A204.1 (cell line): ENCODE measurements at regions not wholly inside any gene's neighbourhood (a gene's known extent, or its start where the extent isn't known, plus 50 kb on each side); places are given as distances from the start of the nearest gene placed in this dataset.

Experiments
- FAIRE-seq: peaks from 2 replicates; lab custom pipeline; 2012; peaks lifted over from hg19 to GRCh38; lab: Jason Lieb, UNC

DNA sequence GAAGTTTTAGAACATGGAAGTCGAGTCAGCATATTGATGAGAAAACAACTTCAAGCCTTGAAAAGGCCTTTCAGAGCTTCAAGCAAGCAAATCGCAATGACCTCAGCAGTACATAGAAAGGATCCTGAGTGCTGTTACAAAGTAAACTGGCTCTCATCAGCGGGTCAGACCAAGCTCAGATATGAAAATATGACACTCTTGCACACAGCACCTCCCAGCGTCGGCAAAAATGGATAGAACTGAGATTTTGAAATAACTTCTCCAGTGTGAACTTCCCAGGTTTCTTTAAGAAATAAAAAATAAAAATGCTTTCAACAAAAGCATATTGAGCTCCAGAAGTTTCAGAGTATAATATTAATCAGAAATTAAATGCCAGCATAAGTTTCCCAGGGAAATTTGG lies 296.9 kb downstream of the FBXO15 start:
- no peak for FAIRE-seq

GRCh38 chr18:73848656-73849055 lies 299.0 kb downstream of the FBXO15 start:
- no peak for FAIRE-seq

GRCh38 chr18:73843455-73843854 lies 304.2 kb downstream of the FBXO15 start:
- FAIRE-seq, result no peak

DNA sequence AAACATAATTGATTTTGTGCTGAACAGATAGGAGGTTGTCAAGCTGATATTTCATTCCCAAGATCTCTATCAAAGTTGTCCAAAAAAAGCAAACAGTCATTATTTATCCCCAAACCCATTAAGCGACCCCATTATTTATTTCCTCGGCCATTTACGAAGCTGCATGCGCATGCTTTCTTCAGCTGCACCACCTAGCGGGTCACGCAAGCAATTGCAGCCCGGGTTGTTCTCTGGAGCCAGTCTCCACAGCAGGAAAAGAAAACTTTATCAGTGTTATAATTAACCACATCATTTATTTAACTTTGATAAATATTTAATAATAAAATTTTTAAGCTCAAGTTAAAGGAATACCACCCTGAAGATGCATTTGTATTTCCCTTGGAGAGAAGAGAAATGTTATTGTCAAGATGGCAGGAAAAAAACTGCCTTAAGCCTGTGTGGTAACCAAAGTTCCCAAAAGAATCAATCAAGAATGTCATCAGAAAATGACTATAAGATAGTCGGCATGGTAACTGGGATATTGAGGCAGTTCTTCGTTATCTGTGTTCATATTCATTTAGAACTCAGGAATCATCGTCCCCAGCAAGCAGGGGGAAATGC lies 304.7 kb downstream of the FBXO15 start:
- FAIRE-seq, result peak; percentile 87

- no peak for FAIRE-seq
Measured at GRCh38 chr18:73841661-73842060, 306.0 kb downstream of the FBXO15 start.

DNA sequence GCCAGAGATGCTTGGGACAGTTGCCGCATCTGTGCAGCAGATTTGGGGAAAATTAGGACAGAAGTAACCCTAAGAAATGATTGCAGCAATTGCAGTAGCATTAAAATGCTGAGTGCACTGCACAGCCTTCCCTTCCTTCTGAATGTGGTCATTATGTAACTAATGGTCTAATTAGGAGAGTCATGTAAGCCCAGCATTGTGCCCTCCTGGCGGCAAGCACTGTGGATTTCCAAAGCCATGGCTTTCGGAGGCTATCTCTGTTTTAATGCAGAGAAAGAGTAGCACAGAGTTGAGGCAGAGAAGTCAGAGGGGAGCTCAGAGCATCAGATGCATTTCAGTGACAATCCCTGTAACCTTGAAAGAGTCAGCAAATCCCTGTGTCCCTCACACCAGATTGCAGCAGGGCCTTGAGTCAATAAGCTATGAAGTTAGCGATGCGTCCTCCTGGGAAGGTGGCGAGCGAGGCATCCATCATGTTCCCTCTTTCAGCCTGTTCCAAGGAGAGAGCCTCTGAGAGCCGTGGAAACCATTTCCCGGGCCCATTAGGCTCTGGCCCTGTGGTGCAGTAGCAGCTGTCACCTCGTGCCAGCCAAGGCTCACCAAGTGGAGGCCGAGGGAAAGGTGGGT lies 307.2 kb downstream of the FBXO15 start:
- FAIRE-seq, result no peak

DNA sequence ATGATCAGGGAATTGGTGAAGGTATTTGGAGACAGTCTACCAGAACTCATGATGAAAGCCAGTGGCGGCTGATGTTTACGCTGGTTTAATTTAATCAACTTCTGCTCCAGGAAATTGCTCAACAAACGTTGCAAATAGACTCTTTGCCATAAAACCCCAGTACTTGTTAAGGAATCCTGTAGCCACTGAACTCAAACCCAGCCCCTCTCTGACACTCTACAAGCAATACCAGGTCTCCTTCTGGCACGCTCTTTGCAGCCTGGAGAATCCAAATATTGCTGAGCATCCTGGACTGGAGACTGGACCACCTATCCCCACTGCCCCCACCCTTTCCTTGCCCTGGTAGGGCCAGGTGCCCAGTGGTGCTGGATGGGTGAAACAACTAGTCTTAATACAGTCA lies 308.2 kb downstream of the FBXO15 start:
- FAIRE-seq, result no peak

GRCh38 chr18:73838107-73838506 lies 309.5 kb downstream of the FBXO15 start:
- FAIRE-seq, result no peak

GRCh38 chr18:73835656-73836364 lies 311.8 kb downstream of the FBXO15 start:
- FAIRE-seq, result no peak

DNA sequence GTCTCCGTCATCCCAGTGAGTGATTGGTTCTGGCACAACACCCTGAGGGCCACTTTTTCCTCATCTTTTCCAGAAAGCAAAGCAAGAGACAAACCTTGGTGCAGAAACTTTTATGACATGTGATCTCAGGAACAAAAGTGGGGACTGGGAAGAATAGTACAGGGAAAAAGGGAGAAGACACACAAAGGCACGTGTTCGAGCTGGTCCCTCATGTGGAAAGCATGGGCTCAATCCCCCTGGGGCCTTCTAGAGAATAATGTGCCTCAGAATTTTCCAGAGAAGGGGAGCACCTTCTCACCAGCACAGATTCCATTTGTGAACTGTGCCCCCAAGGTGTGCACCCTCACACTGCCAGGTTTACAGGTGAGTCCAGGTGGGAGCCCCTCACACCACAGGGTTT lies 312.6 kb downstream of the FBXO15 start:
- no peak for FAIRE-seq

DNA sequence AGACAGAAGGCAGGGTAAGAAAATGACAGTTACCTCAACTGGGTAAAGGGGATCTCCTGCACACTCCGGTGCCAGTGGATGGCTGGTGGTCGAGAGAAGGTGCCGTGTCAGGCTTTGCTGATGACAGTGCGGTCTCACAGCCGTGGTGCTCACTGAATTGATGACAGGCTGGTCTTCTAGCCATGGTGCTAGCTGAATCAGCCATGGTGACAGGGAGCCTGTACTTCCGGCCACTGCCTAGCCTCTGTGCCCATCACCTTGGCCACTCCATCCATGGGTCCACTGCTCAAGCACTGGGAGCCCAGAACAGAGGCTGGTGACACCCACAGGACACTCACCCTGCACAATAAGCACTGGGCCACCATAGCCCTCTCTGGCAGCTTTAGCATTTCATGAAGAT lies 315.9 kb downstream of the FBXO15 start:
- no peak for FAIRE-seq

GRCh38 chr18:73829146-73829545 lies 318.5 kb downstream of the FBXO15 start:
- no peak for FAIRE-seq

- FAIRE-seq, result no peak
Measured at GRCh38 chr18:73827801-73828200, 319.8 kb downstream of the FBXO15 start.

- FAIRE-seq, result no peak
Measured at GRCh38 chr18:73826098-73826497, 321.5 kb downstream of the FBXO15 start.

- no peak for FAIRE-seq
Measured at GRCh38 chr18:73824671-73825070, 323.0 kb downstream of the FBXO15 start.

- no peak for FAIRE-seq
Measured at GRCh38 chr18:73812423-73812822, 335.2 kb downstream of the FBXO15 start.

DNA sequence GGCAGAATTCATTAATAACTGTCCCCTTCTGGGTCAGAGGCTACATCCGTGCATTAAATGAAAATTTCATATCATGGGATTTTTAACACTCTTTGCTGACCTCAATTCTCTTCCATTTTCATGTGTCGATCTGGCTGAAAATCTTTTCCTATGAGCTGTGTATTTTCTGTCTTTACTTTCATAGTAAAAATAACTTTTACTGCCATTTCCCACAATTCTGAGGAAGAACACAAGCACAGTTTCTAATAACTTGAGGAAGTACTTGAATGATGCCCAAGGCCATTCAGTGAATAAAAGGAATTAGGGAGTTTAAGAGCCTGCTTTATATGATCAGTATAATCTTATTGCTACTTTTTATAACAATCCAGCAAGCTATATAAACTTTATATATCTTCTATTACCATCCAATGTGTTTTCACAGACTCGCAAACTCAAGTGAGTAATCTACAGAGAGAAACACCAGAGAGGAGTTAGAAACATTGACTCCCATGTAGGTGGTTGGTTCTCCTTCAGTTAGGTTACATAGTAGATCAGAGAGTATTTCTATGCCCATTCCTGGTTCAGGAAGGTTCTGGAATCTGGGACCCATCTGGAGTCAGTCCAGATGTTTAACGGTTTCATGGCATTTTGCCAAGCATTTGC lies 340.0 kb downstream of the FBXO15 start:
- no peak for FAIRE-seq

DNA sequence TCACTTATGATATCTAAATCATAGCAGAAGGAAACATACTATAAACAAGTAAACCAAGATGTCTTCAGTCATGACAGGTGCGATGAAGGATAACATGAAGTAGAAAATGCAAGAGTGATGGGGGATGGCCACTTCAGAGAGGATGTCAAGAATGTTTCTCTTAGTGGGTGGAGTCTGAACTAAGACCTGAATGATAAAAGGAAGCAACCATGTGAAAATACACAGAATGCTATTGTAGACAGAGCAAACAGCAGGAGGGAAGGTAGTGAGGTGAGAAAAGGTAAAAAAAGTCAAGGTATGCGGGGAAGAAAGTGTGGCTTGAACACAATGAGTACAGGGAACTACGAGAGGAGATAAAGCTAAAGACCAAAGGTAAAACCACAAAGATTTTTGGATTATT lies 341.6 kb downstream of the FBXO15 start:
- FAIRE-seq, result no peak

DNA sequence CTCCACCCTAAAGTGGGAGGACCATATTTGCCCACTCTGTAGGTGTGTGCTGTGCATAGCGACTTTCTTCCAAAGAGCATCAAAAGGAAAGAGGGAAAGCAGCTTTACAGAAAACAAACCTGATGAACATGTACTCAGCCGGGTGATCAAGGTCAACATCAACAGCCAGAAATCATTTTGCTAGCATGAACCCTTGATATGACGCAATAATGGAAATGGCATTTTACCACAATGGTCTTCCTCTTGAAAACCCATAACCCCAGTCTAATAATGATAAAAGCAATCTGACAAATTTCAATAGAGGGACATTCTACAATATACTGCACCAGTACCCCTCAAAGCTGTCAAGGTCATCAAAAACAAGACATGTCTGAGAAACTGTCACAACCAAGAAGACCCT lies 350.2 kb downstream of the FBXO15 start:
- FAIRE-seq, result no peak

DNA sequence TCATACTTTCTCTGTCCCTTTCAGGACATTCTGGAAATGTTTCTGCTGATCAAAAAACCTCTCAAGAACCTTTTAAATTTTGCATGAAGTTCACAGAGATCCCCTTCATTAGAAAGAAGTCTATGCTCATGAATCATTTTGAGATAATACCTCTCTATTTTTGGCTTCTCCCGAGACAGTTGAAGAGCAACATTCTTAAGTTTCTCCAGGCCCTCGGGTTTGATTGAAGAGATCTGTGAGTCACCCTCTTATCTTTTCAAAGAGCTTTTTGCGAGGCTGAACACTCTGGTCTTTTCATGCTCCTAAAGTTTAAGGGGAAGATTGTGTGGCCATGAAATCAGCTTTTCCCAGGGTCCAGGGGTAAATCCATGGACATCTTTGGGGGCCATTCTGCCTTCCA lies 354.2 kb downstream of the FBXO15 start:
- FAIRE-seq, result no peak

GRCh38 chr18:73791081-73791480 lies 356.6 kb downstream of the FBXO15 start:
- FAIRE-seq, result no peak

DNA sequence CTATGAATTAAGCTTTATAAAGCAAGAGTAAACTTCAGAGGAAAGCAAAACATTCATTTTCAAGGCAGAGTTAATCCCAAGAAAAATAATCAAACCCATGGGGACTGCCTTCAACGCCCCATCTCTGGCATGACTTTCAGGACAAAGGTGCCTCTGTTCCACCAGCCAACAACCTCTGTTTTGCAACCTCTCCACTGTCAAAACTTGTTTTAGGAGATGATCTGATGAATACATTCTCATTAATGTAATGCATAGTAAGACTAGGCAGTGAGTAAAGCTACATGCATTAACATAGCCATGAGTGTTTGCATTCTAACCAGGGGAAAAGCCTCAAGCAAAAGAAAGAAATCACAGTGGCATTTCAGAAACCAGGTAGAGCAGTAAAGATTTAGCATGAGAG lies 357.0 kb downstream of the FBXO15 start:
- FAIRE-seq, result no peak

GRCh38 chr18:73787316-73787715 lies 360.3 kb downstream of the FBXO15 start:
- no peak for FAIRE-seq
